ENCODE measurements at regions not wholly inside any gene's neighbourhood (a gene's known extent, or its start where the extent isn't known, plus 50 kb on each side); places are given as distances from the start of the nearest gene placed in this dataset.
A peak's percentile ranks its signal among the peaks of the same experiment; 100 is the strongest.

DNA sequence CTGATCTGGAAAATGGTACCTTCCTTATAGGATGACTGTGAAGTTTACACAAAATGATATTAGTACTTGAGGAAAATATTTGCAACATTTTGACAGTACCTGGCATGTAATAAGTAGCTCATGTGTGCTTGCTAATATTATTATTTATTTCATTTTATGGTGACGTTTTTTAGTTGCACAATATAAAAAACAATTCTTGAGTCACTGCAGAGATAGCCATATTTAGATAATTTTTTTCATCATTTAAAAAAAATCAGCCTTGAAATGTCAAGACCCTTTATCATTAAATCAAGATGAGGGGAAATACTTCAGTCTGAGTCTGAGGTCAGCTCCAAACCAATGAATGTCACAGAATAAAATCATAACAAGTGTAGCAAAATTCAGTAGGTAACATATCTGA is 196.8 kb upstream of the RUNX1 start:
- Histone ChIP-seq H3K9me3 (ENCODE audit: control insufficient read depth in 4 of 4, insufficient read depth in 3 of 4, low read length in 3 of 4) (no peaks in the 10 kb centered on the region), H3K9ac (ENCODE audit: insufficient read depth in 1 of 2, low read length in 2 of 2) (no peak overlapping the region), H3K4me3 (no peak overlapping the region), H3K27me3 (ENCODE audit: control insufficient read depth in 3 of 3, insufficient read depth in 3 of 3, low read length in 2 of 3) (peaks cover 0 to 2% (median 0%) of the 10 kb centered on the region in 3 donors), H3K36me3 (ENCODE audit: control insufficient read depth in 4 of 4, insufficient read depth in 4 of 4, low read length in 4 of 4) (no peaks in the 10 kb centered on the region), H3K4me1 (ENCODE audit: control insufficient read depth in 5 of 5, insufficient read depth in 5 of 5, low read length in 5 of 5) (peaks cover 0 to 3% (median 0%) of the 10 kb centered on the region in 5 donors), H3K27ac (ENCODE audit: low read depth in 1 of 2, low read length in 1 of 2) (no peak overlapping the region)
- DNase-seq: no peak
- TF ChIP-seq, protein P1, sequence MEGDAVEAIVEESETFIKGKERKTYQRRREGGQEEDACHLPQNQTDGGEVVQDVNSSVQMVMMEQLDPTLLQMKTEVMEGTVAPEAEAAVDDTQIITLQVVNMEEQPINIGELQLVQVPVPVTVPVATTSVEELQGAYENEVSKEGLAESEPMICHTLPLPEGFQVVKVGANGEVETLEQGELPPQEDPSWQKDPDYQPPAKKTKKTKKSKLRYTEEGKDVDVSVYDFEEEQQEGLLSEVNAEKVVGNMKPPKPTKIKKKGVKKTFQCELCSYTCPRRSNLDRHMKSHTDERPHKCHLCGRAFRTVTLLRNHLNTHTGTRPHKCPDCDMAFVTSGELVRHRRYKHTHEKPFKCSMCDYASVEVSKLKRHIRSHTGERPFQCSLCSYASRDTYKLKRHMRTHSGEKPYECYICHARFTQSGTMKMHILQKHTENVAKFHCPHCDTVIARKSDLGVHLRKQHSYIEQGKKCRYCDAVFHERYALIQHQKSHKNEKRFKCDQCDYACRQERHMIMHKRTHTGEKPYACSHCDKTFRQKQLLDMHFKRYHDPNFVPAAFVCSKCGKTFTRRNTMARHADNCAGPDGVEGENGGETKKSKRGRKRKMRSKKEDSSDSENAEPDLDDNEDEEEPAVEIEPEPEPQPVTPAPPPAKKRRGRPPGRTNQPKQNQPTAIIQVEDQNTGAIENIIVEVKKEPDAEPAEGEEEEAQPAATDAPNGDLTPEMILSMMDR (IDR thresholded peaks at IDR 0.05; ENCODE audit: control extremely low read depth, extremely low read depth): no peak
- ATAC-seq (ENCODE audit: insufficient read depth, low FRiP score): no peak
- WGBS, 2 donors: 52 to 84% methylated on average over 1 of the region's 1 CpG

DNA sequence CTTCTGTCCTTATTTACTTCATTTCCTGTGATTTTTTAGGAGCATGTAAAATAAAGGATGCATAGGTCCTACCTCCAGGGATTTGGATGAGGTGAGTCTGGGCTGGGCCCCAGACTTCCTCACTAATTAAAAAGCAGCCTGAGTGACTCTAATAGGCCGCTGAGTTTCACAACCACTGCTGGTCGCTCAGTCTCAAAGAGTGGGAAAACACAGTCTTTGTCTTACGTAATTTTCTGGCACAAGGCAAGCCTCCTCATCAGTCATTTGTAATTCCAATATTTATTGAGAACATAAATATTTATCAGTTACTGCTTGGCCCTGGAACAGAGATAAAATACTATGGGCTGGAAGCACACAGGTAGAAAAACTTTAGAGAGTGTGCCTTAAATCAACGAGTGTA is 195.4 kb upstream of the RUNX1 start:
- no peak for ATAC-seq (ENCODE audit: insufficient read depth, low FRiP score)
- Histone ChIP-seq H3K9me3 (ENCODE audit: control insufficient read depth in 4 of 4, insufficient read depth in 3 of 4, low read length in 3 of 4) (no peaks in the 10 kb centered on the region), H3K9ac (ENCODE audit: insufficient read depth in 1 of 2, low read length in 2 of 2) (no peak overlapping the region), H3K36me3 (ENCODE audit: control insufficient read depth in 4 of 4, insufficient read depth in 4 of 4, low read length in 4 of 4) (no peaks in the 10 kb centered on the region), H3K27ac (ENCODE audit: low read depth in 1 of 2, low read length in 1 of 2) (no peak overlapping the region), H3K4me3 (no peak overlapping the region), H3K27me3 (ENCODE audit: control insufficient read depth in 3 of 3, insufficient read depth in 3 of 3, low read length in 2 of 3) (peaks cover 0 to 2% (median 0%) of the 10 kb centered on the region in 3 donors), H3K4me1 (ENCODE audit: control insufficient read depth in 5 of 5, insufficient read depth in 5 of 5, low read length in 5 of 5) (peaks cover 0 to 7% (median 0%) of the 10 kb centered on the region in 5 donors)
- 31 to 34% methylated on average over 4 of the region's 4 CpGs for WGBS, 2 donors
- DNase-seq: peak in 2 of 3 donors; percentile 40 to 63
- TF ChIP-seq, protein P1 (IDR thresholded peaks at IDR 0.05; ENCODE audit: control extremely low read depth, extremely low read depth): no peak

DNA sequence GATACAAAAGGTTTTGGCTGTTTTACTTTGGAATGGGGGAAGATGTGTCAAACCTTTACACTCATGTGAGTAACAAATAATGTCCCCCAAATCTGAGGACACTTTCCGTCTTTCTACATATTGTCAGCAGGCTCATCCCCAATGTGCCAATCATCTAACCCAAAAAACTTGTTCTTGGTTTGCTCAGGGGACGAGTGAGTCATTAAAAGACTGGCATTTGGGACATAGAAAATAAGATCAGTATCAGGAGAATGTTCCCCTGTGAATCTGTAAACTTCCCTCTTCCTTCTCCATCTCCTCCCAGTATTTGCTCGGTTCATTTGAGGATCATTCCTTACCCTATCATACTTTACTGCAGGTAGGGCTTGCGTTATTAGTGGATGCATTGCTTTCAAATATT is 194.1 kb upstream of the RUNX1 start:
- H3K4me1 ChIP-seq (ENCODE audit: control insufficient read depth in 5 of 5, insufficient read depth in 5 of 5, low read length in 5 of 5): peaks cover 0 to 8% (median 0%) of the 10 kb centered on the region in 5 donors
- peaks cover 0 to 2% (median 0%) of the 10 kb centered on the region in 3 donors for H3K27me3 ChIP-seq (ENCODE audit: control insufficient read depth in 3 of 3, insufficient read depth in 3 of 3, low read length in 2 of 3)
- H3K27ac ChIP-seq (ENCODE audit: low read depth in 1 of 2, low read length in 1 of 2): no peak overlapping the region
- ATAC-seq (ENCODE audit: insufficient read depth, low FRiP score) (no peak), DNase-seq (no peak)
- TF ChIP-seq, protein P1 (IDR thresholded peaks at IDR 0.05; ENCODE audit: control extremely low read depth, extremely low read depth): no peak
- no peak overlapping the region for H3K9ac ChIP-seq (ENCODE audit: insufficient read depth in 1 of 2, low read length in 2 of 2)
- H3K4me3 ChIP-seq: no peak overlapping the region
- 84 to 85% methylated on average over 4 of the region's 4 CpGs for WGBS, 2 donors
- H3K9me3 ChIP-seq (ENCODE audit: control insufficient read depth in 4 of 4, insufficient read depth in 3 of 4, low read length in 3 of 4): no peaks in the 10 kb centered on the region
- H3K36me3 ChIP-seq (ENCODE audit: control insufficient read depth in 4 of 4, insufficient read depth in 4 of 4, low read length in 4 of 4): no peaks in the 10 kb centered on the region

DNA sequence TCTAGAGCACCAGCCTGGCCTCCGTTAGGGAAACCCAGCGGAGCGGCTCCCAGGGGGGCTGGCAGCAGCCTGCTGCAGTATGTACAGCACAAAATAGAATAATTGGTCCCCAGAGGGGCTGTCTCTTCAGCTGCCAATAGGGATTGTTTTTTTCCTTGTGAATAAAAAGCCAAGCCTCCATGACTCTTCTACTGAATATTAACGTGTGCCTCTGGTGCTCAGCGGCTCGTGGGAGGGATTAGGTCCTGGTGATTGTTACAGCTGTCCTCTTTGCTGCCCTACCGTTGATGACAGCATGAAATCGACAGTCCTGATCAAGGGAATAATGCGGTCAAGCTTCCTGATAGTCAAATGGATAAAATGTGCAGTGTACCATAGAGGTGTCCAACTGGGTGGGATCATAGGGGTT is 190.7 kb upstream of the RUNX1 start:
- H3K9me3 ChIP-seq (ENCODE audit: control insufficient read depth in 4 of 4, insufficient read depth in 3 of 4, low read length in 3 of 4): peaks cover 0 to 3% (median 0%) of the 10 kb centered on the region in 4 donors
- no peak overlapping the region for H3K27ac ChIP-seq (ENCODE audit: low read depth in 1 of 2, low read length in 1 of 2)
- H3K9ac ChIP-seq (ENCODE audit: insufficient read depth in 1 of 2, low read length in 2 of 2): no peak overlapping the region
- TF ChIP-seq, protein P1 (IDR thresholded peaks at IDR 0.05; ENCODE audit: control extremely low read depth, extremely low read depth): no peak
- peaks cover 0 to 2% (median 0%) of the 10 kb centered on the region in 3 donors for H3K27me3 ChIP-seq (ENCODE audit: control insufficient read depth in 3 of 3, insufficient read depth in 3 of 3, low read length in 2 of 3)
- no peak overlapping the region for H3K4me3 ChIP-seq
- H3K4me1 ChIP-seq (ENCODE audit: control insufficient read depth in 5 of 5, insufficient read depth in 5 of 5, low read length in 5 of 5): peaks cover 0 to 8% (median 0%) of the 10 kb centered on the region in 5 donors
- DNase-seq (peak in 1 of 3 donors; percentile 35), ATAC-seq (ENCODE audit: insufficient read depth, low FRiP score) (no peak)
- no peaks in the 10 kb centered on the region for H3K36me3 ChIP-seq (ENCODE audit: control insufficient read depth in 4 of 4, insufficient read depth in 4 of 4, low read length in 4 of 4)
- 60 to 73% methylated on average over 9 of the region's 9 CpGs for WGBS, 2 donors
